Caki2 (cell line): ENCODE measurements at regions not wholly inside any gene's neighbourhood (a gene's known extent, or its start where the extent isn't known, plus 50 kb on each side); places are given as distances from the start of the nearest gene placed in this dataset.

Experiments used
- DNase-seq: peaks from one replicate; pipeline ENCODE4 v3.0.0-alpha.2; 2015; ENCODE audit warnings: low read depth
- in situ Hi-C: cut with HindIII; loops from 2 replicates; pipeline ENCODE4 v1.10.0; 2016; ENCODE audit warnings: low sequenced_read_pairs, low pct_unique_long_range_greater_than_20kb, mixed read lengths

DNA sequence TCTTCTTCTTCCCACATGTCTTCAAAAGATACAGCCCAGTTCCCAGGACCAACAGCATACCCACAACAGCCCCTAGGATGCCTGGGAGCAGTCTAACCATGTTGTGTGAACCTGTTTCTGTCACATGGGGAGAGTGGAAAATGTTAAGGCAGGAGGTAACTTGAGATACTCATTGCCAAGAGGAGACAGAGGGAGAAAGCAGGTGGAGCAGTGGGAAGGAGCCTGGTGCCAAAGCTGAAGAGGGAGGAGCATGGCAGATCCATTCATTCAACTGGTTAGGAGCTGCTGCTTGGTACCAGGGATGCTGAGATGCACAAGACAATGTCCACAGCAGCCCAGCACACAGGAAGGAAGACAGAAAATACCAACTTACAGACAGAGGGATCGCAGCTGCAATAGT lies 149.8 kb upstream of the ETV3 start:
- in situ Hi-C loops, result no loop called here
- DNase-seq, result no peak

DNA sequence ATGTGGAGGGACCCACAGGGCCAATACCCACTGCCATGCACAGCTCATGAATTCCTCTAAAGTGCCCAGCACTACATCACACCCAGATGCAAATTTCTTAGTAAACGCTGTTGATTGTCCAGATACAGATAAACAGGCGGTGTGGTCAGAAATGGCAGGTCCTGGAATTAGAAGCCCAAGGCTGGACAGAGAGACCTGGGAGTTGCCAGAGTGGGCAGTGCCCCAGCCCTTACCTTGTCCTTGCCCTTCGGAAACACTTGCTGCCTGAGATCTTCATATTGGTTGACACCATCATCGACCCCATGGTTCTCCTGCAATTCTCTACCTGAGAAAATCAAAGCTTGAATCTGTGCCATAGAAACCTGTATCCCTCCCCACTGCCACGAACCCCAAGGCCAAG lies 149.3 kb upstream of the ETV3 start:
- in situ Hi-C loops, result no loop called here
- no peak for DNase-seq

- in situ Hi-C loops, result no loop called here
- DNase-seq, result no peak
Observed at GRCh38 chr1:157286646-157287420, 148.6 kb upstream of the ETV3 start.

- no peak for DNase-seq
- in situ Hi-C loops, result no loop called here
Observed at GRCh38 chr1:157286096-157286495, 147.9 kb upstream of the ETV3 start.

DNA sequence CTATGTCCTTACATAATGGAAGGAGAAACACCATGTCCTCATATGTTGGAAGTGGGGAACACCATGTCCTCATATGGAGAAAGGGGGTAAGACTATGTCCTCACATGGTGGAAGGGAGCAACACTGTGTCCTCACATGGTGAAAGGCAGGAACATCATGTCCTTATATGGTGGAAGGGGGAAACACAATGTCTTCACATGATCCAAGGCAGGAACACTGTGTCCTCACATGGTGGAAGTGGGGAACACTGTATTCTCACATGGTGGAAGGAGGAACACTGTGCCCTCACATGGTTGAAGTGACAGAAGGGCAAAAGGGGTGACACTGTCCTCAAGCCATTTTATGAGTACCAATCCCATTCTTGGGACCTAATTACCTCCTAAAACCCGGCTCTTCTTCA lies 146.3 kb upstream of the ETV3 start:
- no peak for DNase-seq
- in situ Hi-C loops, result no loop called here

- in situ Hi-C loops, result no loop called here
- DNase-seq, result no peak
Observed at GRCh38 chr1:157279802-157280140, 141.6 kb upstream of the ETV3 start.

DNA sequence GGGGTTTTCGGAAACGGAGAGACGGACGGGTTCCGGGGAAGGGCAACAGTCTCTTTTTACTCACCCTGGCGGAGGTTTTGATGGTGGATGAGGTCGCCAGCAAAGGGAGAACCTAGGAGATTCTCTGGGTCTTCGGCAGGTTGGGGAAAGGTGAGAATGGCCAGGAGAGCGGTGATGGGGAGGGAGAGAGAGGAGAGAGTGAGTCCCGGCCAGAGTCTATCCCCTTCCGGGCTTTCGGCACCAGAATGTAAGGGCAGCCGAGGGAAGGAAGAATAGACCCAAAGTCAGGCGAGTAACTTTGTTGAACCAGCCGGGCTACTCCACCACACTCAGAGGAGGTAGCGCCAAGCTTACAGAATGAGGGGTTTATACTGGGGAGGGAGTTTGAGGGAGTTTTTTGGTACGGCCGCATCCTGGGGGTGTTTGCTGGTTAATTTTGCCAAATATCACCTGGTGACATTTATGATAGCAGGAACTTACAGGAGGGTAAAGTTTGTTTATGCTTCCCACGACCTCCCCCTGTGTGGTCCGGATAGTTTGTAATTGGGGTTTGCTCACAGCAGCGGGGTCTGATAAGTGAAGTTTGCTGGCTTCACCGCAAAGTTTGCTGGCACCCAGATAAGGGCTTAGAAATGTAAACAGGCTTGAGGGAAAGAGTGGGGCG lies 141.1 kb upstream of the ETV3 start:
- in situ Hi-C loops, result no loop called here
- DNase-seq, result no peak

- no peak for DNase-seq
- in situ Hi-C loops, result no loop called here
Observed at GRCh38 chr1:157278383-157279137, 140.4 kb upstream of the ETV3 start.

DNA sequence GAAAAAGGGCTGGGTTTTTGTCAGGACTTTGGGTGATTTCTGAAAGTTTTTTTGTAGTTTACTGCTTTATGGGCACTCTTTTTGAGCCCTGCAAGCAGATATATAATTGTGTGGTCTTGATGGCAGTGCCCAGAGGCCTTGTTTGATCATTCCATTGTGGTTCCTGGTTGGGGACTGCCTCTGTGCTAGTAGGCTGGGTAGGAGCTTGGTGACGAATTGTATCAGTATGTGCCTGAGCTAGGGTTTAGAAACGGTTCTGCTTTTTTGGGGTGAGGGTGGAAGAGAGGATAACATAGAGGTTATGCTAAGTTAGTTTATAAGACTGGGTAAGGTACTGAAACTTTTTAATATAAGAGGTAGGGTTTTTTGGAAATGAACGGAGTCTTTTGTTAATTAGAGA lies 139.7 kb upstream of the ETV3 start:
- in situ Hi-C loops, result no loop called here

GRCh38 chr1:157277281-157277680 lies 139.1 kb upstream of the ETV3 start:
- in situ Hi-C loops, result no loop called here
- no peak for DNase-seq

More for the DNA sequence above, 139.7 kb upstream of the ETV3 start:
- no peak for DNase-seq

DNA sequence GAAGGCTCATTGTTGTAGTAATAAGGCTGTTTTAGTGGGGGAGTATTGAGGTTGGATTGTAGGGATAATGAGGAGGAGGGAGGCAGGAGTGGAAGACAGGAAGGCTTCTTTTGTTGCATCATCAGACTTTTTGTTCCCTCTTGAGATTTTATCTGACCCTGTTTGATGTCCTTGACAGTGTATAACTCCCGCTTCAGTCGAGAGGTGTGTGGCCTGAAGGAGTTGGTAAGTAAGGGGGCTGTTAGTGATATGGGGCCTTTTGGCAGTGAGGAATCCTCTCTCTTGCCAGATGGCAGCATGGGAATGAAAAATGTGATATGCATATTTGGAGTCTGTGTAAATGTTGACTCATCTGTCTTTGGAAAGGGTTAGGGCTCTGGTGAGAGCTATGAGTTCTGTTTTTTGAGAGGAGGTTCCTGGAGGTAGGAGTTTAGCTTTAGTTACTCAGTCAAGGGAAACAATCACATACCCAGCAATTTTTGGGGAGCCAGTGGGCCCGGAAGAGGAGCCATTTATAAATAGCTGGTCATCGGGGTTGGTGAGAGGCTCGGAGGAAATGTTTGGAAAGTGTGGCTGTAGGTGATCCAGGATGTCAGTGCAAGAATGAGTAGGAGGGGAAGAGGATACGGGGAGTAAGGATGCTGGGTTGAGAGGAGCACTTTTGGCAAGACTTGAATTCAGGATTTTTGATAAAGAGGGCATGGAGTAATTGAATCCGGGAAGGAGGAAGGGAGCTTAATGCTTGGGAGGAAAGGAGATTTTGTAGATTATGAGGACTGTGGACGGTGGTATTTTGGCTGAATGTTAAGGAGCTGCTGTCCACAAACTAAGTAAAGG lies 136.7 kb upstream of the ETV3 start:
- in situ Hi-C loops, result no loop called here
- DNase-seq, result no peak

DNA sequence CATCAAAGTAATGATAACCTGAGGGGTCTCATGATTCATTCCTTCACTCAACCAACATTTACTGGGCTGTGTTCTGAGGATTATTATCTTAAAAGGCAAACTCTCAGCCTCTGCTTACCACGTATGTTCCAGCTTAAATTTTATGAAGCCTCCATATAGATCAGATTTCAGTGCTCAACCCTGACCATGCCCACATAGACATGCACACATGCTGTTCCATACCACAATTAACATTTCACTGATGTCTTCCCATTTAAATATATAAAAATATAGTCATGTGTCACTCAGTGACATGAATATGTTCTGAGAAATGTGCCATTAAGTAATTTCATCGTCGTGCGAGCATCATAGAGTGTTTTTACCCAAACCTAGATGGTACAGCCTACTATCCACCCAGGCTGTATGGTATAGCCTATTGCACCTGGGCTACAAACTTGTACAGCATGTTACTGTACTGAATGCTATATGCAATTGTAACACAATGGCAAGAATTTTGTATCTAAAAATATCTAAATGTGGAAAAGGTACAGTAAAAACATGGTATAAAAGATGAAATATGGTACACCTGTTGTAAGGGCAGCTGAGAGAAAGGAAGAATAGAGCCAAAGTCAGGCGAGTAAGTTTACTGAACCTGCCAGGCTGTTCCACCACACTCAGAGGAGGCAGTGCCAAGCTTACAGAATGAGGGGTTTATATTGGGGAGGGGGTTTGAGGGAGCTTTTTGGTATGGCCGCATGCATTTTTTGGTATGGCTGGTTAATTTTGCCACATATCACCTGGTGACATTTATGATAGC lies 134.7 kb upstream of the ETV3 start:
- no peak for DNase-seq
- in situ Hi-C loops, result no loop called here

DNA sequence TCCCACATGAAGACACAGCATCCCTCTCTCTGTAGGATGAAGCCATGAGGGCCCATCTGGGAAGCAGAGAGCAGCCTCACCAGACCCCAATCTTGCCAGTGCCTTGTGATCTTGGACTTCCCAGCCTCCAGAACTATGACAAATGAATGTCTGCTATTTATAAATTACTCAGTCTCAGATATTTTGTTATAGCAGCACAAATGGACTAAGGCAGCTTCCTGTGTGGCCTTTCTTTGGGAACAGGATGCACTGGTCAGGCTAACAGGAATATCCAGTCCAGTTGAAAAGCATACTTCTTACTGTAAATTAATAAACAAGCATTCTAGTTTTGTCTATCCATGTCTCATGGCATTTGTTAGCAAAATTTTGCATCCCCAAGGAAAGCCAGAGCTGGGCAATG lies 134.1 kb upstream of the ETV3 start:
- DNase-seq, result no peak
- in situ Hi-C loops, result no loop called here

DNA sequence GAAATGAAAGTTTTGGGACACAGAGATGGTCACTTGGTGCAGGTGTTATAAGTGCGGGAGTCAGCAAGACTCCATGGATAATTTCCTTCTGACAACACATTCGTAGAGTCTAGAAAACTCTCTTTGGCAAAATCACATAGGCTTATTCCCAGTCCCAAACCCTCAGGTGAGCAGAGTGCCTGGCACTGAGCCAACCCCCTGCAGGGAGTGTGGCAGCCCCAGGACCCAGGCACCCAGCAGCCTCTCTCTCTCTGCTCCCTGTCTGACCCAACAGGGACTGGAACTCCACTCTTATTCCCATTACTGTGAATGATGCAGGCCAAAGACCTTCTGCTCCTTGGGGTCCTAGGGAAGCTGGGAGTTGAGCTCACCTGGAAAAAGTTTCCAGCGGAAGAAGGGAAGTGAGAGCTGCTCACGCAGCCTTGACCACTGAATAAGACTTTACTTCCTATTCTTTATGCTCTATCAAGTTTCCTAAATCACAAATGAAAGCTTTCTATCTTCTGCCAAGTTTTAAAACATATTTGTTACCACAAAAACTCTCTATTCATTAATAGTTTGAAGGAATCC lies 132.6 kb upstream of the ETV3 start:
- in situ Hi-C loops, result no loop called here
- no peak for DNase-seq

- in situ Hi-C loops, result no loop called here
Observed at GRCh38 chr1:157269656-157270375, 131.6 kb upstream of the ETV3 start.

DNA sequence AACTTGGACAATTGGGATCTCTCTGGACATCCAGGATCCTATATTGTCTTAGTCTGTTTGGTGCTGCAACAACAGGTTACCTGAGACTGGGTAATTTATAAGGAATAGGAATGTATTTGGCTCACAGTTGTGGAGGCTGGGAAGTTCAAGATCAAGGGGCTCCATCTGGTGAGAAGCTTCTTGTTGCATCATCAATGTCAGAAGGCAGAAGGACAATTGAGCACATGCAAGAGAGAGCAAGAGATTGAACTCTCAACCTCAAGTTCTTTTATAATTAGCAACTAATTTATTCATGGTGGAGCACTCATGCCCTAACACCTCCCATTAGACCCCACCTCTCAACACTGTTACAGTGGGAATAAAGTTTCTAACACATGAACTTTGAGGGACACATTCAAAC lies 124.7 kb upstream of the ETV3 start:
- no peak for DNase-seq
- in situ Hi-C loops, result no loop called here

More at GRCh38 chr1:157269656-157270375, 131.6 kb upstream of the ETV3 start:
- no peak for DNase-seq

DNA sequence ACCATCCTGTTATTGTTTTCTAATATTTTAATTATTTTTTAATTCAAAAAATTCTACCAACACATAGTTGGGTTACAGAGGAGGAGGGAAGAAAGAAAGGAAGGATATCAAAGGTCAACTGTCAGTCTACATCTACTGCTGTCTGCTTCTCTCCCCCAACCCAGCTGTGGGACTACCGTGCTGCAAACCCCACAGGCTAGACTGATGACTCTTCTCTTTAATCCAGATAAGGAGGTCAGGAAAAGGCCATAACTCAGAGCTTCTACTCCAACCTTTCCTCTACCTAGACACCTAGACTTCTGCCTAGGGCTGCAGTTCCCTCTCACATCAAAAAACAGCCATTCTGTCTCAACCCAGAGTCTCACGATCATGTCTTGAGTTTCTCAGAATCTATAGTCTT lies 124.2 kb upstream of the ETV3 start:
- in situ Hi-C loops, result no loop called here

More for the DNA sequence above, 124.2 kb upstream of the ETV3 start:
- no peak for DNase-seq
